H1 (cell line): ENCODE measurements at regions not wholly inside any gene's neighbourhood (a gene's known extent, or its start where the extent isn't known, plus 50 kb on each side); places are given as distances from the start of the nearest gene placed in this dataset.

ENCODE experiments used
- BRCA1 ChIP-seq: IDR thresholded peaks from 2 replicates; pipeline ENCODE4 v1.6.1; 2012; ENCODE audit warnings: low read depth, low read length, improper control_type of control experiment
- CEBPB ChIP-seq: IDR thresholded peaks from 2 replicates; pipeline ENCODE4 v1.6.1; 2012; ENCODE audit warnings: low read depth, low read length
- EZH2 ChIP-seq: fragments of 200-600 bp; sonication (generic); IDR thresholded peaks from 2 replicates; pipeline ENCODE4 v1.7.1; 2012; ENCODE audit warnings: low read depth, mild to moderate bottlenecking, moderate library complexity, low read length, inconsistent platforms; ENCODE audit not compliant: severe bottlenecking
- POLR2A ChIP-seq, 2 experiments: IDR thresholded peaks; 1 replicate in 1 of 2; 2 replicates in 1 of 2; pipeline ENCODE4 v1.6.1; 2011; ENCODE audit warnings: low read depth in 2 of 2, low read length in 2 of 2, mild to moderate bottlenecking in 2 of 2; ENCODE audit errors: control extremely low read depth in 1 of 2
- POU5F1 ChIP-seq: IDR thresholded peaks from 2 replicates; pipeline ENCODE4 v1.6.1; 2011; ENCODE audit warnings: low read depth, mild to moderate bottlenecking, low read length, moderate library complexity
- SIN3A ChIP-seq, 2 experiments: IDR thresholded peaks in 1 of 2; conservative IDR thresholded peaks in 1 of 2; 2 replicates each; pipeline ENCODE4 v1.6.1; 2011 to 2012; ENCODE audit warnings: low read length in 2 of 2, improper control_type of control experiment in 1 of 2, low read depth in 1 of 2, mild to moderate bottlenecking in 1 of 2
- TF ChIP-seq, protein P1 (sequence below), 3 experiments: IDR thresholded peaks; 1 replicate in 2 of 3; 2 replicates in 1 of 3; pipeline versions ENCODE4 v1.5.1 to v1.6.1; 2011; ENCODE audit warnings: low read length in 3 of 3, mild to moderate bottlenecking in 3 of 3, inconsistent platforms in 2 of 3, low read depth in 1 of 3, moderate library complexity in 1 of 3; ENCODE audit not compliant: insufficient read depth in 1 of 3; ENCODE audit errors: control extremely low read depth in 1 of 3

GRCh38 chr4:115213716-115214115, 100.3 kb upstream of the NDST4 start:
- TF ChIP-seq, protein P1, sequence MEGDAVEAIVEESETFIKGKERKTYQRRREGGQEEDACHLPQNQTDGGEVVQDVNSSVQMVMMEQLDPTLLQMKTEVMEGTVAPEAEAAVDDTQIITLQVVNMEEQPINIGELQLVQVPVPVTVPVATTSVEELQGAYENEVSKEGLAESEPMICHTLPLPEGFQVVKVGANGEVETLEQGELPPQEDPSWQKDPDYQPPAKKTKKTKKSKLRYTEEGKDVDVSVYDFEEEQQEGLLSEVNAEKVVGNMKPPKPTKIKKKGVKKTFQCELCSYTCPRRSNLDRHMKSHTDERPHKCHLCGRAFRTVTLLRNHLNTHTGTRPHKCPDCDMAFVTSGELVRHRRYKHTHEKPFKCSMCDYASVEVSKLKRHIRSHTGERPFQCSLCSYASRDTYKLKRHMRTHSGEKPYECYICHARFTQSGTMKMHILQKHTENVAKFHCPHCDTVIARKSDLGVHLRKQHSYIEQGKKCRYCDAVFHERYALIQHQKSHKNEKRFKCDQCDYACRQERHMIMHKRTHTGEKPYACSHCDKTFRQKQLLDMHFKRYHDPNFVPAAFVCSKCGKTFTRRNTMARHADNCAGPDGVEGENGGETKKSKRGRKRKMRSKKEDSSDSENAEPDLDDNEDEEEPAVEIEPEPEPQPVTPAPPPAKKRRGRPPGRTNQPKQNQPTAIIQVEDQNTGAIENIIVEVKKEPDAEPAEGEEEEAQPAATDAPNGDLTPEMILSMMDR (IDR thresholded peaks at IDR 0.05; ENCODE audit: control extremely low read depth in 1 of 3, insufficient read depth in 1 of 3, low read depth in 1 of 3, low read length in 3 of 3), result no peak
- no peak for TF ChIP-seq POLR2A (IDR thresholded peaks at IDR 0.05; ENCODE audit: control extremely low read depth in 1 of 2, low read depth in 2 of 2, low read length in 2 of 2)
- no peak for TF ChIP-seq EZH2
- TF ChIP-seq POU5F1, result no peak
- TF ChIP-seq BRCA1, result no peak
- TF ChIP-seq SIN3A (conservative IDR thresholded peaks at IDR 0.05 in 1 of 2, IDR thresholded peaks at IDR 0.05 in 1 of 2; ENCODE audit: low read depth in 1 of 2, low read length in 2 of 2), result no peak
- TF ChIP-seq CEBPB, result no peak
